ENCODE measurements at regions not wholly inside any gene's neighbourhood (a gene's known extent, or its start where the extent isn't known, plus 50 kb on each side); places are given as distances from the start of the nearest gene placed in this dataset.

GRCh38 chr6:9487128-9487527 lies 927.7 kb downstream of the TFAP2A start:
- POLR2A ChIA-PET, result no interaction called here
- Histone ChIP-seq H2AFZ (ENCODE audit: low read depth, low read length) (no peak overlapping the region), H3K4me1 (ENCODE audit: control insufficient read depth, extremely low read depth, insufficient read depth, low read length) (peaks cover 11% of the 10 kb centered on the region), H3K27me3 (ENCODE audit: control insufficient read depth in 2 of 2, insufficient read depth in 2 of 2, low read length in 2 of 2) (no peaks in the 10 kb centered on the region), H3K36me3 (ENCODE audit: control insufficient read depth in 2 of 2, extremely low read depth in 1 of 2, insufficient read depth in 2 of 2, low read length in 2 of 2) (no peaks in the 10 kb centered on the region), H4K20me1 (replicated peaks; ENCODE audit: control insufficient read depth, extremely low read depth, insufficient read depth, low read length) (no peaks in the 10 kb centered on the region), H3K9me1 (replicated peaks; ENCODE audit: control insufficient read depth, extremely low read depth, insufficient read depth, low read length) (no peaks in the 10 kb centered on the region), H3K27ac (ENCODE audit: insufficient read depth, low read depth, low read length) (no peak overlapping the region), H3K4me3 (replicated peaks in 1 of 3; ENCODE audit: insufficient read depth in 1 of 3, low read depth in 1 of 3, low read length in 3 of 3) (no peak overlapping the region), H3K9ac (replicated peaks; ENCODE audit: extremely low read depth, insufficient read depth, low read length) (no peak overlapping the region), H3K4me2 (ENCODE audit: insufficient read depth, low read length) (no peak overlapping the region), H3K9me3 (replicated peaks; ENCODE audit: control insufficient read depth, insufficient read depth, low read length) (no peaks in the 10 kb centered on the region), H3K79me2 (ENCODE audit: control insufficient read depth, insufficient read depth, low read length) (no peaks in the 10 kb centered on the region)
- no peak for TF ChIP-seq EZH2 (IDR thresholded peaks at IDR 0.05; ENCODE audit: borderline replicate concordance, low read depth, low read length, severe bottlenecking)
- TF ChIP-seq POLR2AphosphoS5 (IDR thresholded peaks at IDR 0.05; ENCODE audit: insufficient read depth, low read depth, low read length), result no peak
- no peak for TF ChIP-seq MYC (IDR thresholded peaks at IDR 0.05; ENCODE audit: low read depth, low read length)
- no peak for TF ChIP-seq POLR2A (IDR thresholded peaks at IDR 0.05; ENCODE audit: low read depth, low read length)
- TF ChIP-seq JUN (IDR thresholded peaks at IDR 0.05; ENCODE audit: borderline replicate concordance, insufficient read depth, insufficient read length, low read depth), result no peak
- TF ChIP-seq, protein P1, sequence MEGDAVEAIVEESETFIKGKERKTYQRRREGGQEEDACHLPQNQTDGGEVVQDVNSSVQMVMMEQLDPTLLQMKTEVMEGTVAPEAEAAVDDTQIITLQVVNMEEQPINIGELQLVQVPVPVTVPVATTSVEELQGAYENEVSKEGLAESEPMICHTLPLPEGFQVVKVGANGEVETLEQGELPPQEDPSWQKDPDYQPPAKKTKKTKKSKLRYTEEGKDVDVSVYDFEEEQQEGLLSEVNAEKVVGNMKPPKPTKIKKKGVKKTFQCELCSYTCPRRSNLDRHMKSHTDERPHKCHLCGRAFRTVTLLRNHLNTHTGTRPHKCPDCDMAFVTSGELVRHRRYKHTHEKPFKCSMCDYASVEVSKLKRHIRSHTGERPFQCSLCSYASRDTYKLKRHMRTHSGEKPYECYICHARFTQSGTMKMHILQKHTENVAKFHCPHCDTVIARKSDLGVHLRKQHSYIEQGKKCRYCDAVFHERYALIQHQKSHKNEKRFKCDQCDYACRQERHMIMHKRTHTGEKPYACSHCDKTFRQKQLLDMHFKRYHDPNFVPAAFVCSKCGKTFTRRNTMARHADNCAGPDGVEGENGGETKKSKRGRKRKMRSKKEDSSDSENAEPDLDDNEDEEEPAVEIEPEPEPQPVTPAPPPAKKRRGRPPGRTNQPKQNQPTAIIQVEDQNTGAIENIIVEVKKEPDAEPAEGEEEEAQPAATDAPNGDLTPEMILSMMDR (IDR thresholded peaks at IDR 0.05; ENCODE audit: extremely low read depth in 1 of 2, insufficient read depth in 1 of 2, low read depth in 1 of 2, low read length in 2 of 2), result no peak
- no peak for TF ChIP-seq MAX (IDR thresholded peaks at IDR 0.05; ENCODE audit: insufficient read depth, insufficient read length)
- no peak for TF ChIP-seq FOS (IDR thresholded peaks at IDR 0.05; ENCODE audit: borderline replicate concordance, insufficient read depth, low read length)
- TF ChIP-seq GATA2 (IDR thresholded peaks at IDR 0.05; ENCODE audit: insufficient read depth, insufficient read length, low read depth, low read length), result no peak
- DNase-seq (ENCODE audit: low read depth, low spot score), result no peak
- CTCF ChIA-PET, result no interaction called here
- dilution Hi-C loops (cut with MboI; ENCODE audit: extremely low pct_ligation_motif_present, low sequenced_read_pairs) (no loop called here), intact Hi-C loops (cut with micrococcal nuclease) (no loop called here)
- BruUV-seq (replicated peaks), result no TSS peak
- no peak for FAIRE-seq
